H9 (cell line): ENCODE measurements at regions not wholly inside any gene's neighbourhood (a gene's known extent, or its start where the extent isn't known, plus 50 kb on each side); places are given as distances from the start of the nearest gene placed in this dataset.

Experiments
- DNase-seq: peaks from one replicate; pipeline ENCODE4 v3.0.0-alpha.2; 2017
- H2AFZ ChIP-seq: one replicate; pipeline ENCODE4 v1.6.1; 2013; ENCODE audit warnings: mild to moderate bottlenecking, low read length, control low read depth, moderate library complexity
- H2AK5ac ChIP-seq: 2 replicates; pipeline ENCODE4 v1.6.1; 2013; ENCODE audit warnings: low read length, control low read depth, mixed read lengths; ENCODE audit not compliant: insufficient read length
- H2BK120ac ChIP-seq: one replicate; pipeline ENCODE4 v1.6.1; 2013; ENCODE audit warnings: low read depth, mild to moderate bottlenecking, low read length, control low read depth, inconsistent platforms; ENCODE audit not compliant: poor library complexity, severe bottlenecking
- H2BK12ac ChIP-seq: 2 replicates; pipeline ENCODE4 v1.6.1; 2013; ENCODE audit warnings: low read length, control low read depth, mixed read lengths, low read depth; ENCODE audit not compliant: insufficient read length
- H2BK15ac ChIP-seq: 2 replicates; pipeline ENCODE4 v1.6.1; 2013; ENCODE audit warnings: low read depth, low read length, control low read depth
- H2BK20ac ChIP-seq: one replicate; pipeline ENCODE4 v1.6.1; 2013; ENCODE audit warnings: low read depth, mild to moderate bottlenecking, low read length, control low read depth, inconsistent platforms; ENCODE audit not compliant: poor library complexity, severe bottlenecking
- H2BK5ac ChIP-seq: 2 replicates; pipeline ENCODE4 v1.6.1; 2013; ENCODE audit warnings: low read length, control low read depth, mixed read lengths; ENCODE audit not compliant: insufficient read length
- H3K14ac ChIP-seq: 2 replicates; pipeline ENCODE4 v1.6.1; 2013; ENCODE audit warnings: low read length, control low read depth; ENCODE audit not compliant: insufficient read depth
- H3K18ac ChIP-seq: 2 replicates; pipeline ENCODE4 v1.6.1; 2013; ENCODE audit warnings: low read depth, mild to moderate bottlenecking, mixed read lengths, low read length, control low read depth; ENCODE audit not compliant: insufficient read length
- H3K23ac ChIP-seq: 2 replicates; pipeline ENCODE4 v1.6.1; 2013; ENCODE audit warnings: low read length, control low read depth, mixed read lengths, low read depth; ENCODE audit not compliant: insufficient read length
- H3K23me2 ChIP-seq: 2 replicates; pipeline ENCODE4 v1.6.1; 2013; ENCODE audit warnings: low read depth, mild to moderate bottlenecking, mixed read lengths, low read length, control low read depth; ENCODE audit not compliant: insufficient read length, poor library complexity, severe bottlenecking
- H3K27ac ChIP-seq: 2 replicates; pipeline ENCODE4 v1.5.1; 2013; ENCODE audit warnings: low read length, control low read depth, mixed read lengths, low read depth; ENCODE audit not compliant: insufficient read length
- H3K27me3 ChIP-seq: 2 replicates; pipeline ENCODE4 v1.6.1; 2013; ENCODE audit warnings: low read length, control low read depth, inconsistent platforms; ENCODE audit not compliant: insufficient read depth
- H3K4ac ChIP-seq: 2 replicates; pipeline ENCODE4 v1.6.1; 2013; ENCODE audit warnings: low read depth, mild to moderate bottlenecking, control low read depth, inconsistent platforms, low read length, moderate library complexity
- H3K4me1 ChIP-seq: 2 replicates; pipeline ENCODE4 v1.6.1; 2013; ENCODE audit warnings: low read length, control low read depth, inconsistent platforms; ENCODE audit not compliant: insufficient read depth
- H3K4me2 ChIP-seq: 2 replicates; pipeline ENCODE4 v1.6.1; 2013; ENCODE audit warnings: low read length, control low read depth, mixed read lengths; ENCODE audit not compliant: insufficient read length, insufficient read depth
- H3K56ac ChIP-seq: 2 replicates; pipeline ENCODE4 v1.6.1; 2013; ENCODE audit warnings: low read depth, mild to moderate bottlenecking, mixed read lengths, low read length, control low read depth; ENCODE audit not compliant: insufficient read length
- H3K79me1 ChIP-seq: 2 replicates; pipeline ENCODE4 v1.6.1; 2013; ENCODE audit warnings: low read depth, mild to moderate bottlenecking, moderate library complexity, low read length, control low read depth, inconsistent platforms; ENCODE audit not compliant: insufficient read depth, poor library complexity, severe bottlenecking
- H3K79me2 ChIP-seq: 2 replicates; pipeline ENCODE4 v1.6.1; 2013; ENCODE audit warnings: low read length, control low read depth, inconsistent platforms; ENCODE audit not compliant: insufficient read depth
- H3K9ac ChIP-seq: 2 replicates; pipeline ENCODE4 v1.6.1; 2013; ENCODE audit warnings: low read length, control low read depth, mixed read lengths; ENCODE audit not compliant: insufficient read length; ENCODE audit errors: extremely low read depth
- H3K9me3 ChIP-seq: one replicate; pipeline ENCODE4 v1.6.1; 2013; ENCODE audit warnings: low read depth, low read length, inconsistent platforms; ENCODE audit not compliant: control insufficient read depth
- H3T11ph ChIP-seq: one replicate; pipeline ENCODE4 v1.6.1; 2013; ENCODE audit warnings: mild to moderate bottlenecking, low read length, control low read depth, inconsistent platforms
- H4K20me1 ChIP-seq: one replicate; pipeline ENCODE4 v1.6.1; 2013; ENCODE audit not compliant: control insufficient read depth, insufficient read length, insufficient read depth
- H4K5ac ChIP-seq: 2 replicates; pipeline ENCODE4 v1.6.1; 2013; ENCODE audit warnings: low read depth, mild to moderate bottlenecking, mixed read lengths, low read length, control low read depth; ENCODE audit not compliant: insufficient read length
- H4K8ac ChIP-seq: replicated peaks from 2 replicates; pipeline ENCODE4 v1.6.1; 2013; ENCODE audit warnings: low read length, control low read depth, mixed read lengths, low read depth; ENCODE audit not compliant: insufficient read length
- H4K91ac ChIP-seq: 2 replicates; pipeline ENCODE4 v1.6.1; 2013; ENCODE audit warnings: low read depth, mild to moderate bottlenecking, moderate library complexity, mixed read lengths, low read length, control low read depth; ENCODE audit not compliant: insufficient read length
- H3K27ac Mint-ChIP-seq, 3 experiments: 2 replicates in 2 of 3; 3 replicates in 1 of 3; pipeline ENCODE4 v1.8.0; 2020 to 2021; ENCODE audit warnings: mixed read lengths in 3 of 3, mild to moderate bottlenecking in 1 of 3, moderate library complexity in 1 of 3
- H3K27me3 Mint-ChIP-seq: 2 replicates; pipeline ENCODE4 v1.8.0; 2021; ENCODE audit warnings: low read depth, mild to moderate bottlenecking, moderate library complexity, mixed read lengths
- H3K36me3 Mint-ChIP-seq, 3 experiments: 2 replicates in 2 of 3; 3 replicates in 1 of 3; pipeline ENCODE4 v1.8.0; 2020 to 2021; ENCODE audit warnings: low read depth in 3 of 3, mixed read lengths in 3 of 3; ENCODE audit not compliant: insufficient read depth in 1 of 3
- H3K4me1 Mint-ChIP-seq, 2 experiments: 2 replicates each; pipeline ENCODE4 v1.8.0; 2020; ENCODE audit warnings: mixed read lengths in 2 of 2
- H3K4me3 Mint-ChIP-seq, 2 experiments: 2 replicates in 1 of 2; 3 replicates in 1 of 2; pipeline ENCODE4 v1.8.0; 2020 to 2021; ENCODE audit warnings: mild to moderate bottlenecking in 2 of 2, mixed read lengths in 2 of 2, moderate library complexity in 1 of 2
- H3K9me3 Mint-ChIP-seq, 2 experiments: 2 replicates in 1 of 2; 3 replicates in 1 of 2; pipeline ENCODE4 v1.8.0; 2020; ENCODE audit warnings: mild to moderate bottlenecking in 2 of 2, mixed read lengths in 2 of 2, moderate library complexity in 1 of 2
- WGBS: extraction: QIAGEN DNeasy Blood & Tissue Kit; methylation state at CpG from one replicate; pipeline ENCODE4 v1.1.7; 2013; ENCODE audit warnings: missing lambda C conversion rate, low lambda C conversion rate, mixed read lengths; ENCODE audit not compliant: insufficient read length; ENCODE audit errors: extremely low coverage; 5-methylcytosine and 5-hydroxymethylcytosine counted together
- TF ChIP-seq, protein P1 (sequence below): fragments of 200-600 bp; sonication (generic); conservative IDR thresholded peaks from 3 replicates; pipeline ENCODE4 v1.8.0; 2021; ENCODE audit warnings: antibody characterized with exemption, mild to moderate bottlenecking

DNA sequence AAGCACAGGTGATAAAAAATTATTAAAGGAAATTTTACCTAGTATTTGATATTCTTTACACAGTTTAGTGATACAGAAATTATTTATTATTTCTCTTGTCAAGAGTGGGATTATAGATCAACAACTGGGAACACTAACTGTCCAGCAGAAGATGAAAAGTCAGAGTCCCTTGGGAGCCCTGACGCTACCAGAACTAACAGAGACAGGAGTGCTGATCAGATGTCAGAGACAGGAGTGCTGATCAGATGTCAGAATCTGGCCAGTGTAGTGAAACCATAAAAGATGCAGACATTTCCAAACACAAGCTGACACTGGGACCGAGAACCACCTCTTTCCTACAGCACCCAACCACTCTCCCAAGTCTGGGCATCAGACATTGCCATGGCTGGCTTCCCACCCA is 828.2 kb downstream of the TNS3 start:
- Histone ChIP-seq H3K23me2 (no peaks in the 10 kb centered on the region), H2BK12ac (no peak overlapping the region), H3K79me1 (no peaks in the 10 kb centered on the region), H3T11ph (no peak overlapping the region), H3K56ac (no peak overlapping the region), H2AK5ac (no peak overlapping the region), H3K9ac (no peak overlapping the region), H3K9me3 (no peaks in the 10 kb centered on the region), H3K23ac (no peak overlapping the region), H4K20me1 (no peaks in the 10 kb centered on the region), H2BK5ac (no peak overlapping the region), H3K27me3 (no peaks in the 10 kb centered on the region), H2AFZ (no peak overlapping the region), H4K91ac (no peak overlapping the region), H3K4me2 (no peak overlapping the region), H3K18ac (no peak overlapping the region), H2BK120ac (no peak overlapping the region), H4K8ac (no peak overlapping the region), H3K4ac (no peak overlapping the region), H3K14ac (no peak overlapping the region), H2BK20ac (no peak overlapping the region), H3K27ac (no peak overlapping the region), H3K4me1 (no peaks in the 10 kb centered on the region), H4K5ac (no peak overlapping the region), H2BK15ac (no peak overlapping the region), H3K79me2 (no peaks in the 10 kb centered on the region)
- Mint-ChIP-seq H3K27me3 (no peaks in the 10 kb centered on the region), H3K4me3 (no peak overlapping the region), H3K27ac (no peak overlapping the region; a peak in 1 of 7 replicates), H3K9me3 (no peaks in the 10 kb centered on the region), H3K4me1 (peaks cover 1 to 7% of the 10 kb centered on the region in 2 experiments; a peak in 3 of 4 replicates), H3K36me3 (no peaks in the 10 kb centered on the region)
- DNase-seq, result no peak
- TF ChIP-seq, protein P1, sequence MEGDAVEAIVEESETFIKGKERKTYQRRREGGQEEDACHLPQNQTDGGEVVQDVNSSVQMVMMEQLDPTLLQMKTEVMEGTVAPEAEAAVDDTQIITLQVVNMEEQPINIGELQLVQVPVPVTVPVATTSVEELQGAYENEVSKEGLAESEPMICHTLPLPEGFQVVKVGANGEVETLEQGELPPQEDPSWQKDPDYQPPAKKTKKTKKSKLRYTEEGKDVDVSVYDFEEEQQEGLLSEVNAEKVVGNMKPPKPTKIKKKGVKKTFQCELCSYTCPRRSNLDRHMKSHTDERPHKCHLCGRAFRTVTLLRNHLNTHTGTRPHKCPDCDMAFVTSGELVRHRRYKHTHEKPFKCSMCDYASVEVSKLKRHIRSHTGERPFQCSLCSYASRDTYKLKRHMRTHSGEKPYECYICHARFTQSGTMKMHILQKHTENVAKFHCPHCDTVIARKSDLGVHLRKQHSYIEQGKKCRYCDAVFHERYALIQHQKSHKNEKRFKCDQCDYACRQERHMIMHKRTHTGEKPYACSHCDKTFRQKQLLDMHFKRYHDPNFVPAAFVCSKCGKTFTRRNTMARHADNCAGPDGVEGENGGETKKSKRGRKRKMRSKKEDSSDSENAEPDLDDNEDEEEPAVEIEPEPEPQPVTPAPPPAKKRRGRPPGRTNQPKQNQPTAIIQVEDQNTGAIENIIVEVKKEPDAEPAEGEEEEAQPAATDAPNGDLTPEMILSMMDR, result no peak
- no CpG with 5 or more reads among the region's 2 CpGs for WGBS
